Neuronal stem cell (in vitro differentiated cells): ENCODE measurements at regions not wholly inside any gene's neighbourhood (a gene's known extent, or its start where the extent isn't known, plus 50 kb on each side); places are given as distances from the start of the nearest gene placed in this dataset.

Source experiments
- DNase-seq: peaks from one replicate; pipeline ENCODE4 v3.0.0-alpha.2; 2013; ENCODE audit warnings: low spot score
- H2AFZ ChIP-seq: one replicate; pipeline ENCODE4 v1.6.1; 2013; ENCODE audit warnings: mild to moderate bottlenecking, low read length, inconsistent platforms
- H2AK5ac ChIP-seq: 2 replicates; pipeline ENCODE4 v1.6.1; 2013; ENCODE audit warnings: low read depth, mild to moderate bottlenecking, inconsistent platforms, low read length, moderate library complexity, mixed read lengths
- H2BK120ac ChIP-seq: 2 replicates; pipeline ENCODE4 v1.6.1; 2013; ENCODE audit warnings: low read depth, mild to moderate bottlenecking, inconsistent platforms, low read length, moderate library complexity, mixed read lengths
- H2BK12ac ChIP-seq: one replicate; pipeline ENCODE4 v1.6.1; 2013; ENCODE audit warnings: low read length, inconsistent platforms
- H2BK15ac ChIP-seq: 2 replicates; pipeline ENCODE4 v1.6.1; 2013; ENCODE audit warnings: mild to moderate bottlenecking, low read length, inconsistent platforms, mixed read lengths
- H2BK5ac ChIP-seq: one replicate; pipeline ENCODE4 v1.6.1; 2013; ENCODE audit warnings: inconsistent platforms, mild to moderate bottlenecking, low read length, moderate library complexity
- H3K14ac ChIP-seq: one replicate; pipeline ENCODE4 v1.6.1; 2013; ENCODE audit warnings: low read length, inconsistent platforms
- H3K18ac ChIP-seq: 2 replicates; pipeline ENCODE4 v1.6.1; 2013; ENCODE audit warnings: low read length, inconsistent platforms
- H3K23ac ChIP-seq: 2 replicates; pipeline ENCODE4 v1.6.1; 2013; ENCODE audit warnings: low read depth, mild to moderate bottlenecking, mixed read lengths, low read length, inconsistent platforms; ENCODE audit not compliant: poor library complexity
- H3K27ac ChIP-seq: replicated peaks from 3 replicates; pipeline ENCODE4 v1.5.1; 2013; ENCODE audit warnings: low read length, inconsistent platforms
- H3K27me3 ChIP-seq, 3 experiments: 2 replicates each; pipeline ENCODE4 v1.6.1; 2013; ENCODE audit warnings: low read length in 3 of 3, mild to moderate bottlenecking in 2 of 3, inconsistent platforms in 1 of 3, low read depth in 1 of 3, mixed read lengths in 1 of 3, moderate library complexity in 1 of 3; ENCODE audit not compliant: control insufficient read depth in 3 of 3, insufficient read depth in 3 of 3
- H3K36me3 ChIP-seq, 2 donors: replicated peaks in 1 of 2; 2 replicates each; pipeline ENCODE4 v1.6.1; 2013; ENCODE audit warnings: low read length in 2 of 2; ENCODE audit not compliant: control insufficient read depth in 2 of 2, insufficient read depth in 2 of 2
- H3K4ac ChIP-seq: 2 replicates; pipeline ENCODE4 v1.6.1; 2013; ENCODE audit warnings: inconsistent platforms, mild to moderate bottlenecking, low read length, moderate library complexity
- H3K4me1 ChIP-seq, 2 donors: 1 replicate in 1 of 2; 2 replicates in 1 of 2; pipeline ENCODE4 v1.6.1; 2013; ENCODE audit warnings: low read length in 2 of 2, low read depth in 1 of 2; ENCODE audit not compliant: control insufficient read depth in 2 of 2, insufficient read depth in 1 of 2
- H3K4me2 ChIP-seq: one replicate; pipeline ENCODE4 v1.6.1; 2013; ENCODE audit warnings: mild to moderate bottlenecking, low read length, inconsistent platforms; ENCODE audit not compliant: insufficient read depth, poor library complexity, severe bottlenecking
- H3K4me3 ChIP-seq, 2 donors: 2 replicates each; pipeline ENCODE4 v1.5.1; 2013; ENCODE audit warnings: low read length in 2 of 2, mild to moderate bottlenecking in 2 of 2, inconsistent platforms in 1 of 2, moderate library complexity in 1 of 2
- H3K79me1 ChIP-seq: one replicate; pipeline ENCODE4 v1.6.1; 2013; ENCODE audit warnings: low read depth, mild to moderate bottlenecking, inconsistent platforms, low read length, moderate library complexity
- H3K9ac ChIP-seq: one replicate; pipeline ENCODE4 v1.6.1; 2013; ENCODE audit warnings: mild to moderate bottlenecking, low read depth, low read length, inconsistent platforms; ENCODE audit not compliant: poor library complexity
- H3K9me3 ChIP-seq, 2 donors: replicated peaks in 1 of 2; 2 replicates each; pipeline versions ENCODE3 to v1.6.1; 2013; ENCODE audit warnings: low read length in 2 of 2, mild to moderate bottlenecking in 2 of 2, inconsistent platforms in 1 of 2, low read depth in 1 of 2, mixed read lengths in 1 of 2, moderate library complexity in 1 of 2; ENCODE audit not compliant: control insufficient read depth in 2 of 2, insufficient read depth in 1 of 2
- H4K8ac ChIP-seq: one replicate; pipeline ENCODE4 v1.6.1; 2013; ENCODE audit warnings: low read depth, mild to moderate bottlenecking, inconsistent platforms, low read length, moderate library complexity
- H4K91ac ChIP-seq: one replicate; pipeline ENCODE4 v1.6.1; 2013; ENCODE audit warnings: low read length, low read depth, mild to moderate bottlenecking, inconsistent platforms; ENCODE audit not compliant: poor library complexity
- WGBS, 2 donors: extraction: QIAGEN DNeasy Blood & Tissue Kit; methylation state at CpG; one replicate each; pipeline ENCODE4 v1.1.7; 2013; ENCODE audit warnings: missing lambda C conversion rate in 2 of 2, mixed read lengths in 1 of 2; ENCODE audit not compliant: insufficient read length in 2 of 2, insufficient replicate concordance in 1 of 2; ENCODE audit errors: extremely low coverage in 2 of 2; 5-methylcytosine and 5-hydroxymethylcytosine counted together

DNA sequence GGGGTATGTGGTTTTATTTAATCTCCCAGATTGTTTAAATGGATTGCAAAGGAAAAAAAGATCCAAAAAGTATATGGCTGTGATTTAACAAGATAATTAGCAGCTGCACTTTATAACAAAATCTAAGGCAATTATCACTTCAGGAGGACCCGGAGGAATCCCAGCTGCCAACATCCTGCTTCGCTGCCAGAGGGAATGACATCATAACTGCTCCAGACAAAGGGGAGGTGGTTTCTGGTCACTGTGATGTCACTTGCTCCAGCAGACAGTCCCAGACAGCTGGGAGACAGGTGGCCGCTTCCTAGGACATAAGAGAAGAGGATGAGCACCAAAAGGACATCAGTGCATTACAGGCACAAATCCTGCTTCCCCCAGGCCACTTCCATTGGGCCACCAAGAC is 371.0 kb downstream of the BCOR start:
- no peak overlapping the region for H4K8ac ChIP-seq
- H3K27me3 ChIP-seq = peaks cover 0 to 13% (median 0%) of the 10 kb centered on the region in 3 experiments
- H3K4me2 ChIP-seq = no peak overlapping the region
- H3K4me1 ChIP-seq = peaks cover 7 to 8% of the 10 kb centered on the region in 2 donors
- H3K23ac ChIP-seq = no peak overlapping the region
- no peak overlapping the region for H2AFZ ChIP-seq
- H3K9me3 ChIP-seq = peaks cover 0 to 5% of the 10 kb centered on the region in 2 donors
- no peak overlapping the region for H2AK5ac ChIP-seq
- no CpG with 5 or more reads among the region's 3 CpGs for WGBS, 2 donors
- no peak overlapping the region for H3K4ac ChIP-seq
- no peaks in the 10 kb centered on the region for H3K36me3 ChIP-seq
- H3K18ac ChIP-seq = no peak overlapping the region
- H3K79me1 ChIP-seq = no peaks in the 10 kb centered on the region
- H3K27ac ChIP-seq = no peak overlapping the region
- no peak overlapping the region for H3K14ac ChIP-seq
- no peak overlapping the region for H4K91ac ChIP-seq
- no peak overlapping the region for H2BK15ac ChIP-seq
- DNase-seq = no peak
- H2BK5ac ChIP-seq = no peak overlapping the region
- no peak overlapping the region for H2BK12ac ChIP-seq
- no peak overlapping the region for H3K9ac ChIP-seq
- no peak overlapping the region for H2BK120ac ChIP-seq
- no peak overlapping the region for H3K4me3 ChIP-seq

DNA sequence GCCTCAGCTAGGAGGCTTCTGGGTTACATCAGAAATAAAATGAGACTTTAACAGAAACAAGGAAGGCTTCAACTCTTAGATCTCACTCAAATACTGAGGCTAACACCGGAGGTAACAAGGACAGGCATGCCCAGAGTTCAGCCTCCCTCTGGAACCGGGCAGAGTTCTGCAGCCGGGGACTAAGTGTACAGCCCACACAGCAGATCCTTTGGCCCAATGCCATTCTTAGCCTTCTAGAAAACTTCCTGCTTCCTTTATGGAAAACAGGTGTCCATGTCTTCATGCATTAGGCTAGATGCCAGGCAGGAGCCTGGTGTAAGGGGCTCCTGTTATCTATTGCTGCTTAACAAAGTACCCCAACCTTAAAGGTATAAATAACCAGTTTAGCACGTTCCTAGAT is 369.7 kb downstream of the BCOR start:
- H3K27ac ChIP-seq = no peak overlapping the region
- H2AFZ ChIP-seq = no peak overlapping the region
- no peak overlapping the region for H4K8ac ChIP-seq
- no peak overlapping the region for H2AK5ac ChIP-seq
- no peak overlapping the region for H3K4me3 ChIP-seq
- H3K4me2 ChIP-seq = no peak overlapping the region
- H2BK12ac ChIP-seq = no peak overlapping the region
- no peak overlapping the region for H3K23ac ChIP-seq
- H4K91ac ChIP-seq = no peak overlapping the region
- H3K14ac ChIP-seq = no peak overlapping the region
- no peaks in the 10 kb centered on the region for H3K79me1 ChIP-seq
- no peak overlapping the region for H2BK5ac ChIP-seq
- peaks cover 0 to 5% of the 10 kb centered on the region in 2 donors for H3K9me3 ChIP-seq
- peaks cover 0 to 17% (median 0%) of the 10 kb centered on the region in 3 experiments for H3K27me3 ChIP-seq
- no peak overlapping the region for H3K18ac ChIP-seq
- no CpG with 5 or more reads among the region's 4 CpGs for WGBS, 2 donors
- H3K9ac ChIP-seq = no peak overlapping the region
- no peaks in the 10 kb centered on the region for H3K36me3 ChIP-seq
- no peak for DNase-seq
- no peak overlapping the region for H2BK15ac ChIP-seq
- H3K4ac ChIP-seq = no peak overlapping the region
- no peak overlapping the region for H2BK120ac ChIP-seq
- H3K4me1 ChIP-seq = peaks cover 7 to 8% of the 10 kb centered on the region in 2 donors

DNA sequence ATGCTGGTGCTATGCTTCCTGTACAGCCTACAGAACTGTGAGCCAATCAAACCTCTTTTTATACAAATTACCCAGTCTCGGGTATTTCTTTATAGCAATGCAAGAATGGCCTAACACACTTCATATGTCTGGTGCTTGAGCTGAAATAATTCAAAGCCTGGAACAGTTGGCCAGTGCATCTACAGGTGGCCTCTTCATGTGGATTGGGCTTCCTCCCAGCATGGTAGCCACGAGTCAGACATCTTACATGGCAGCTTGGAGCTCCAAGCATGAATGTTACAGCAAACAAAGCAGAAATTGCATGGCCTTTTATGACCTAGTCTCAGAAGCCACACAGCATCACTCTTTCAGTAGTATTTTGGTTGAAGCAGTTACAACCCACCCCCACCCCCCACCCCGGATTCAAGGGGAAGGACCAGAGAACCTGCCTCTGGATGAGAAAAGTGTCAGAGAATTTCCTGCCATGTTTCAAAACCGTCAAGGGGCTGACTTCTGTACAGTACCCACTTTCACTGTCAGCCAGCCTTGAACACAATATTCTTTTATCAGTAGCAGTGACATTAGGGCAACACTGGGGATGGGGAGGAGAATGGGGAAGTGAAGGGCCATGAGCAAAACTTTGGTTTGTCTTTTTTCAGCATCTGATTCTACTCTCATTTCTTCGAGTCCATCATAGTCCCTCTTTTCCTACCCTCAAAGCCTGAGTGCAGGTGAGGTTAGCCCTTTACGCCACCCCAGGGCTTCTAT is 368.7 kb downstream of the BCOR start:
- no peak overlapping the region for H3K23ac ChIP-seq
- H3K14ac ChIP-seq = no peak overlapping the region
- no peak overlapping the region for H3K27ac ChIP-seq
- no peak overlapping the region for H4K8ac ChIP-seq
- no peak overlapping the region for H3K4me3 ChIP-seq
- WGBS, 2 donors = no CpG with 5 or more reads among the region's 6 CpGs
- H3K79me1 ChIP-seq = no peaks in the 10 kb centered on the region
- no peak overlapping the region for H4K91ac ChIP-seq
- no peak overlapping the region for H3K9ac ChIP-seq
- no peak overlapping the region for H2BK120ac ChIP-seq
- H2BK5ac ChIP-seq = no peak overlapping the region
- no peak for DNase-seq
- H2AFZ ChIP-seq = no peak overlapping the region
- H3K36me3 ChIP-seq = no peaks in the 10 kb centered on the region
- peaks cover 0 to 5% of the 10 kb centered on the region in 2 donors for H3K9me3 ChIP-seq
- no peak overlapping the region for H3K4me2 ChIP-seq
- H2BK15ac ChIP-seq = no peak overlapping the region
- H3K4ac ChIP-seq = no peak overlapping the region
- H3K27me3 ChIP-seq = peaks cover 0 to 17% (median 0%) of the 10 kb centered on the region in 3 experiments
- H2BK12ac ChIP-seq = no peak overlapping the region
- no peak overlapping the region for H3K18ac ChIP-seq
- H3K4me1 ChIP-seq = peaks cover 7 to 8% of the 10 kb centered on the region in 2 donors
- H2AK5ac ChIP-seq = no peak overlapping the region

DNA sequence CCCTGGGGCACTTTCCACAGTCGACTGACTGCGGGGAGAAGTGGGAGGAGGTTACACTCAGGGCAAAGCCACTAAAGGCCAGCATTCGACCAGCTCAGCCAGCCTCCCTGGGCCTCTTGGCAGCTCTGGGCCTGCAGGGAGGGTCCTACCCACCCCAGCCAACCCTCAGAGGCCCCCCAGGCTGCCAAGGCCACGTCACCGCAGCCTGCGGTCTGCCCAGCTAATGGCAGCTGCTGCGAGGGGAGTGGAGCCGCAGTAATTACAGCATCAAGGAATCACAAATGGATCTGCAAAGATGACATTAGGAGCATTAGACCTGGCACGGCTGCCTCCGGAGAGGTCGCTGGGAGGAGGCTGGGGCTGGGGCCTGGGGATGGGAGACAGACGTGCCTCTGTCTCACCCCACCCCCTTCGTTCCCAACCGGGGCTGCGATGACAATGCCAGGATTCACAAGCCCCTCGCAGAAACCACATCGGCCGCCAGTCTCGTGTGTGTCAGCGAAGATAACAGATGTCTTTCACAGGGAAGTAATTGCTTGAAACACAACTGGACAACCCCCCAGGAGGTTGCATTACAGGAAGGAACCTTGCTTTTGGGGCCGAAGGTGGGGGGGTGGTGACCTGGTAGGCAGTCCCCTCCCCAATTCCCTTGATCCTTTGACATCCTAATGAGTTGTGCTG is 367.6 kb downstream of the BCOR start:
- Histone ChIP-seq H3K18ac (no peak overlapping the region), H4K91ac (no peak overlapping the region), H3K23ac (no peak overlapping the region), H3K4me2 (peak overlapping the region; percentile 18), H2BK120ac (no peak overlapping the region), H3K4ac (no peak overlapping the region), H2BK12ac (peak overlapping the region; percentile 41), H3K4me1 (peaks cover 7 to 8% of the 10 kb centered on the region in 2 donors), H2BK15ac (no peak overlapping the region), H4K8ac (no peak overlapping the region), H2AK5ac (peak overlapping the region; percentile 56), H3K9ac (no peak overlapping the region), H2BK5ac (no peak overlapping the region), H3K4me3 (no peak overlapping the region), H3K36me3 (no peaks in the 10 kb centered on the region), H3K27ac (no peak overlapping the region), H2AFZ (peak overlapping the region; percentile 31), H3K79me1 (no peaks in the 10 kb centered on the region), H3K9me3 (peaks cover 0 to 5% of the 10 kb centered on the region in 2 donors), H3K27me3 (peaks cover 0 to 19% (median 0%) of the 10 kb centered on the region in 3 experiments), H3K14ac (no peak overlapping the region)
- DNase-seq = peak; percentile 14
- WGBS, 2 donors = no CpG with 5 or more reads among the region's 21 CpGs
